GM12878 (cell line): ENCODE measurements at regions not wholly inside any gene's neighbourhood (a gene's known extent, or its start where the extent isn't known, plus 50 kb on each side); places are given as distances from the start of the nearest gene placed in this dataset.
"Not testable (repeated sequence)": the region's sequence is repeated elsewhere in the genome, so short reads cannot be mapped to it uniquely, and the experiment has no call there.

Experiments used
- BHLHE40 ChIP-seq, 2 experiments: fragments of 450-650 bp in 1 of 2; IDR thresholded peaks; 2 replicates each; pipeline ENCODE4 v1.6.1; 2011 to 2017; ENCODE audit warnings: low read depth in 2 of 2, borderline replicate concordance in 1 of 2, improper control_type of control experiment in 1 of 2, low read length in 1 of 2, mild to moderate bottlenecking in 1 of 2
- BRCA1 ChIP-seq: IDR thresholded peaks from 2 replicates; pipeline ENCODE4 v1.6.1; 2011; ENCODE audit warnings: low read depth, low read length, improper control_type of control experiment
- CREB1 ChIP-seq: IDR thresholded peaks from 2 replicates; pipeline ENCODE4 v1.6.1; 2012; ENCODE audit warnings: low read depth, mild to moderate bottlenecking, inconsistent platforms
- KDM1A ChIP-seq: fragments of 200-600 bp; sonication (generic); IDR thresholded peaks from 2 replicates; pipeline ENCODE4 v1.6.1; 2016; ENCODE audit warnings: borderline replicate concordance
- NFYA ChIP-seq: IDR thresholded peaks from 2 replicates; pipeline ENCODE4 v1.6.1; 2011; ENCODE audit warnings: low read depth, mild to moderate bottlenecking, low read length, improper control_type of control experiment, borderline replicate concordance
- POLR2A ChIP-seq: IDR thresholded peaks from 2 replicates; pipeline ENCODE4 v1.6.1; 2011; ENCODE audit warnings: low read depth, mild to moderate bottlenecking, low read length
- SPI1 ChIP-seq: IDR thresholded peaks from 2 replicates; pipeline ENCODE4 v1.6.1; 2011; ENCODE audit warnings: low read depth, mild to moderate bottlenecking, low read length, moderate library complexity, borderline replicate concordance; ENCODE audit not compliant: insufficient read depth
- TF ChIP-seq, protein P1 (sequence below), 3 experiments: IDR thresholded peaks in 2 of 3; conservative IDR thresholded peaks in 1 of 3; 2 replicates each; pipeline ENCODE4 v1.5.1; 2011; ENCODE audit warnings: low read depth in 3 of 3, low read length in 3 of 3, mild to moderate bottlenecking in 3 of 3, control low read depth in 2 of 3, moderate library complexity in 2 of 3, inconsistent platforms in 1 of 3, mixed read lengths in 1 of 3; ENCODE audit not compliant: control insufficient read depth in 2 of 3, insufficient read depth in 1 of 3; ENCODE audit errors: extremely low read depth in 1 of 3
- TF ChIP-seq, protein P2 (sequence below): fragments of 450-650 bp; IDR thresholded peaks from 2 replicates; pipeline ENCODE4 v1.6.1; 2014; ENCODE audit warnings: mild to moderate bottlenecking

DNA sequence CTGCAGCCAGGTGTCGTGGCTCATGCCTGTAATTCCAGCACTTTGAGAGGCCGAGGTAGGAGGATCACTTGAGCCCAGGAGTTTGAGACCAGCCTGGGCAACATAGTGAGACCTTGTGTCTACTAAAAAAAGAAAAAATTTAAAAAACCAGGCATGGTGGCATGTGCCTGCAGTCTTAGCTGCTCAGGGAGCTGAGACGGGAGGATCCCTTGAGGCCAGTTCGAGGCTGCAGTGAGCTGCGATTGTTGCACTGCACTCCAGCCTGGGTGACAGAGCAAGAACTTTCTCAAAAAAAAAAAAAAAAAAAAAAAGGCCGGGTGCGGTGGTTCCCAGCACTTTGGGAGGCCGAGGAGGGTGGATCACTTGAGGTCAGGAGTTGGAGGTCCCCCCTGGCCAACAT lies 85.5 kb upstream of the CLDN5 start:
- not testable (repeated sequence) for TF ChIP-seq CREB1; SPI1; KDM1A; BRCA1; NFYA; BHLHE40 (IDR thresholded peaks at IDR 0.05; ENCODE audit: borderline replicate concordance in 1 of 2, low read depth in 2 of 2, low read length in 1 of 2); POLR2A
- TF ChIP-seq, protein P1, sequence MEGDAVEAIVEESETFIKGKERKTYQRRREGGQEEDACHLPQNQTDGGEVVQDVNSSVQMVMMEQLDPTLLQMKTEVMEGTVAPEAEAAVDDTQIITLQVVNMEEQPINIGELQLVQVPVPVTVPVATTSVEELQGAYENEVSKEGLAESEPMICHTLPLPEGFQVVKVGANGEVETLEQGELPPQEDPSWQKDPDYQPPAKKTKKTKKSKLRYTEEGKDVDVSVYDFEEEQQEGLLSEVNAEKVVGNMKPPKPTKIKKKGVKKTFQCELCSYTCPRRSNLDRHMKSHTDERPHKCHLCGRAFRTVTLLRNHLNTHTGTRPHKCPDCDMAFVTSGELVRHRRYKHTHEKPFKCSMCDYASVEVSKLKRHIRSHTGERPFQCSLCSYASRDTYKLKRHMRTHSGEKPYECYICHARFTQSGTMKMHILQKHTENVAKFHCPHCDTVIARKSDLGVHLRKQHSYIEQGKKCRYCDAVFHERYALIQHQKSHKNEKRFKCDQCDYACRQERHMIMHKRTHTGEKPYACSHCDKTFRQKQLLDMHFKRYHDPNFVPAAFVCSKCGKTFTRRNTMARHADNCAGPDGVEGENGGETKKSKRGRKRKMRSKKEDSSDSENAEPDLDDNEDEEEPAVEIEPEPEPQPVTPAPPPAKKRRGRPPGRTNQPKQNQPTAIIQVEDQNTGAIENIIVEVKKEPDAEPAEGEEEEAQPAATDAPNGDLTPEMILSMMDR (IDR thresholded peaks at IDR 0.05 in 2 of 3, conservative IDR thresholded peaks at IDR 0.05 in 1 of 3; ENCODE audit: control insufficient read depth in 2 of 3, extremely low read depth in 1 of 3, insufficient read depth in 1 of 3, low read depth in 3 of 3, low read length in 3 of 3): not testable (repeated sequence)
- TF ChIP-seq, protein P2, sequence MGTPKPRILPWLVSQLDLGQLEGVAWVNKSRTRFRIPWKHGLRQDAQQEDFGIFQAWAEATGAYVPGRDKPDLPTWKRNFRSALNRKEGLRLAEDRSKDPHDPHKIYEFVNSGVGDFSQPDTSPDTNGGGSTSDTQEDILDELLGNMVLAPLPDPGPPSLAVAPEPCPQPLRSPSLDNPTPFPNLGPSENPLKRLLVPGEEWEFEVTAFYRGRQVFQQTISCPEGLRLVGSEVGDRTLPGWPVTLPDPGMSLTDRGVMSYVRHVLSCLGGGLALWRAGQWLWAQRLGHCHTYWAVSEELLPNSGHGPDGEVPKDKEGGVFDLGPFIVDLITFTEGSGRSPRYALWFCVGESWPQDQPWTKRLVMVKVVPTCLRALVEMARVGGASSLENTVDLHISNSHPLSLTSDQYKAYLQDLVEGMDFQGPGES: not testable (repeated sequence)
